ACC112 (cell line): ENCODE measurements at regions not wholly inside any gene's neighbourhood (a gene's known extent, or its start where the extent isn't known, plus 50 kb on each side); places are given as distances from the start of the nearest gene placed in this dataset.

Experiments
- H2AFZ ChIP-seq: fragments of 200-600 bp; sonication (generic); one replicate; pipeline ENCODE4 v1.6.0; 2017; ENCODE audit warnings: antibody characterized with exemption, low read length; ENCODE audit not compliant: unreplicated experiment
- H3K27ac ChIP-seq: fragments of 200-600 bp; sonication (generic); 2 replicates; pipeline ENCODE4 v1.5.1; 2014; ENCODE audit warnings: low read depth, mild to moderate bottlenecking, antibody characterized with exemption, low read length, moderate library complexity
- H3K27me3 ChIP-seq: fragments of 200-600 bp; sonication (generic); 2 replicates; pipeline ENCODE4 v1.6.1; 2014; ENCODE audit warnings: mild to moderate bottlenecking, antibody characterized with exemption, low read length, moderate library complexity, mixed read lengths; ENCODE audit not compliant: insufficient read depth
- H3K36me3 ChIP-seq: fragments of 200-600 bp; sonication (generic); 2 replicates; pipeline ENCODE4 v1.6.1; 2016; ENCODE audit warnings: mild to moderate bottlenecking, antibody characterized with exemption, low read length, moderate library complexity, mixed read lengths; ENCODE audit not compliant: insufficient read depth
- H3K4me1 ChIP-seq: fragments of 200-600 bp; sonication (generic); one replicate; pipeline ENCODE4 v1.6.1; 2016; ENCODE audit warnings: low read length, mixed read lengths; ENCODE audit not compliant: insufficient read depth, unreplicated experiment, control insufficient read depth
- H3K4me3 ChIP-seq: fragments of 200-600 bp; sonication (generic); 2 replicates; pipeline ENCODE4 v1.5.1; 2014; ENCODE audit warnings: mild to moderate bottlenecking, low read depth, low read length
- H3K79me2 ChIP-seq: fragments of 200-600 bp; sonication (generic); one replicate; pipeline ENCODE4 v1.6.0; 2016; ENCODE audit warnings: low read length; ENCODE audit not compliant: control insufficient read depth, unreplicated experiment, insufficient read depth

- Histone ChIP-seq H3K36me3 (no peaks in the 10 kb centered on the region), H3K4me1 (no peaks in the 10 kb centered on the region), H3K4me3 (no peak overlapping the region), H2AFZ (no peak overlapping the region), H3K27ac (no peak overlapping the region), H3K27me3 (no peaks in the 10 kb centered on the region), H3K79me2 (no peaks in the 10 kb centered on the region)
Measured at GRCh38 chr5:168182269-168182668, 109.2 kb upstream of the WWC1 start.

DNA sequence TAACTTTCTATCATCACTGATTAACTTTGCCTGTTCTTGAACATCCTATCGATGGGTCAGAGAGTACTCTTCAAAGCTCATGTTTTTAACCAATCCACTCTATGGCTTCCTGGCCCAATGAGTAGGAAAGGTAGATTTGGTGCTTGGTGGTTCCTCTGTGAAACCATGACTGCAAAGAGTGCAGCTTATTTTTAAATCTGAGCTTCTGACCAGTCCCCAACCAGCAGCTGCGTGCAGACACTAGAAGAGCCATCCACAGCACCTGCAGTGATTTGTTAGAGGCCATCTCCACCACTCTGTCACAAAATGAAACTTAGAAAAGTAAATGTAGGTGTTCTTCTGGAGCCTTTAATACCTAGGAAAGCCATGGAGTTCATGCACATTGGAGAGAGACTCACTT is 107.3 kb upstream of the WWC1 start:
- Histone ChIP-seq H3K79me2 (no peaks in the 10 kb centered on the region), H3K27ac (no peak overlapping the region), H2AFZ (no peak overlapping the region), H3K4me1 (no peaks in the 10 kb centered on the region), H3K4me3 (no peak overlapping the region), H3K27me3 (peaks cover 10% of the 10 kb centered on the region; the same call in 1 of the 2 replicates), H3K36me3 (no peaks in the 10 kb centered on the region)

GRCh38 chr5:168186289-168187074 is 105.0 kb upstream of the WWC1 start:
- H3K27me3 ChIP-seq = peaks cover 10% of the 10 kb centered on the region; the same call in 1 of the 2 replicates
- H3K4me3 ChIP-seq = no peak overlapping the region
- H3K4me1 ChIP-seq = no peaks in the 10 kb centered on the region
- no peak overlapping the region for H3K27ac ChIP-seq
- no peaks in the 10 kb centered on the region for H3K79me2 ChIP-seq
- H2AFZ ChIP-seq = no peak overlapping the region
- no peaks in the 10 kb centered on the region for H3K36me3 ChIP-seq

DNA sequence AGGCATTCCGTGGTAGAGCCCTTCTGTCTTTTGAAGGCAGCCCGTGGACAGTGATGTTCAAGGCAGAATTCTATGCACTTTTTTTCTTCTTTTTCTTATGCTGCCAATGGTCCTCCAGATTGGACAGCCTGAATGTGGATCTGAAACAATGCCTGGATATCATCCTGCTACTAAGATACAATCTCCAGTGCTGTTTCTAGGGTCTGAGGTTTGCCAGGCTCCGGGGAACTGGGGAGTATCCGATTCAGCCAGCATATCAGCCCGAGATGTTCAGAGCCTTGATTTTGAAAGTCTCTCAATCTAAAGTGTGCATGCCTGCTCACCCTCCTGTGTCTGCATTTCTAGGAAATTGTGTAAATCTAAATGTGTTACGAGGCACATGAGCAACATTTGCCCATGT is 103.8 kb upstream of the WWC1 start:
- Histone ChIP-seq H3K4me3 (no peak overlapping the region), H3K36me3 (no peaks in the 10 kb centered on the region), H3K27ac (no peak overlapping the region), H3K27me3 (peaks cover 10% of the 10 kb centered on the region; the same call in 1 of the 2 replicates), H3K4me1 (no peaks in the 10 kb centered on the region), H2AFZ (no peak overlapping the region), H3K79me2 (no peaks in the 10 kb centered on the region)

- Histone ChIP-seq H3K27ac (no peak overlapping the region), H3K4me3 (no peak overlapping the region), H3K79me2 (no peaks in the 10 kb centered on the region), H3K36me3 (no peaks in the 10 kb centered on the region), H2AFZ (no peak overlapping the region), H3K4me1 (no peaks in the 10 kb centered on the region), H3K27me3 (peaks cover 15% of the 10 kb centered on the region; the same call in 1 of the 2 replicates)
Measured at GRCh38 chr5:168188182-168188581, 103.3 kb upstream of the WWC1 start.

DNA sequence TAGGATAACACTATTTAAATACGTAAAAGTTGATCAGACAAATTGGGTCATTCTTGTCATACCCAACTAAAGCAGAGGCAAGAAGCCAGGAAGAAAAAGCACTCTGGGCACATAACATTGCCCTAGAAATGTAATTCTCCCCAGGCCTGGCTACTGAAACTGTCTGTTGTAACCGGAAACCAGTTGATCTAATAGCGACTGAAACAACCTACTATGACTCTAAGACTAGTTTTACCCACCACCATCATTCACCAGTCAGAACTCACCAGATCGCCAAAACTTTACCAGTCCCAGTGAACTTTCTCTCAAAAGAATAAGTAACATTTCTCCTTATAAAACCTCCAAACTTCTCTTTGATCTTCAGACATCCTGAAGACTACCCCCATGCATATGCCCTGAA is 99.3 kb upstream of the WWC1 start:
- Histone ChIP-seq H3K79me2 (no peaks in the 10 kb centered on the region), H3K4me1 (no peaks in the 10 kb centered on the region), H3K27me3 (peaks cover 34% of the 10 kb centered on the region; the same call in 1 of the 2 replicates), H2AFZ (no peak overlapping the region), H3K36me3 (no peaks in the 10 kb centered on the region), H3K4me3 (no peak overlapping the region), H3K27ac (no peak overlapping the region)

DNA sequence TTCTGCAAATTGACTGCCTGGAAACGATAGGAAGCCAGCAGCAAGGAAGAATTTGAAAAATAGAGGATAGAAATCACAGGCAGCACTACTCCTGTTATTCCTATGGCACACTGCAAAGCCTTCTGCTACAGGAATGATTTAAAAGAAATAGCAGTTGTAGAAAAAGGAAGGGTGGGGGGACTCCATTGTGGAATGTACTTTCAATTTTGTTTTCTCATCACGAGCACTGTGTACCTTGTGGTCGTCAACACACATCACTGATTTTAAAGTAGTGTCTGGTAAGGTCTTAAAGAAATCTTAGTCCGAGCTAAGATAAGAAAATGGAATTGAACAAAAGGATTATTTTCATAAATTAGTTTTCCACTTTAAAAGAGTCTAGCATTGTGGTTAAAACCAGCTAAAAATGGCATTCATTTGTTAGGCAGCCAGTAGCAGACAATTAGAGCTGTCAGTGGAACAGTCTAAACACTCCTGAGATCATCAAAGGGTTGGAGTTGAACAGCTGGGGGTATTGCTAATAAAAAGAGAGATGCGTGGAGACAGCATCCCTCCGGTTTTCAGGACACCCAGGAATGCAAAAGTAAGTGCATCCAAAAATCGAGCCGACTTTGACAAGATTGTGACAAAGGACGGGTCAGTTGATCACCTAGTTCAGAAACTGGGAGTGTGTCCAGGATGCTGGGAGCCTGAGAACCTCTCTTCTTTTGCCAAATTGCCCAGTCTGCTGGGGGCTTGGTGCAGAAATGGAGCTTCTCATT is 97.8 kb upstream of the WWC1 start:
- no peak overlapping the region for H3K27ac ChIP-seq
- no peaks in the 10 kb centered on the region for H3K79me2 ChIP-seq
- H3K36me3 ChIP-seq = no peaks in the 10 kb centered on the region
- no peak overlapping the region for H2AFZ ChIP-seq
- peaks cover 23% of the 10 kb centered on the region; the same call in 1 of the 2 replicates for H3K27me3 ChIP-seq
- H3K4me3 ChIP-seq = no peak overlapping the region
- no peaks in the 10 kb centered on the region for H3K4me1 ChIP-seq

DNA sequence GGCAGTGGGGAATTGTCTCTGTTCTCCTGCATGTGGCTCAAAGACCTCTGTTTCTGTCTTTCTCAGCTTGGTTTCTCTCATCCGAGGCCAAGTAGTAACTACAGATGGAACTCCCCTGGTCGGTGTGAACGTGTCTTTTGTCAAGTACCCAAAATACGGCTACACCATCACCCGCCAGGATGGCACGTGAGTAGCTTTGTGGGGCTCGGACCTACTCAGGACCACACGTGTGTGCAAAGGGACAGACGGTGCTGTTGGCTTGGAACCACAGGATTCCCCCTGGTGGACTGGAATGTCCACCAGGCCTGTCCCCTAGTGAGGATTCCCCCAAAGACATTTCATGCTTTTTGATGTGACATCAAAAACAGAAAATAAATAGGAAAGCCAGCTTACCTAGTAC is 96.3 kb upstream of the WWC1 start:
- H3K4me3 ChIP-seq = no peak overlapping the region
- no peaks in the 10 kb centered on the region for H3K4me1 ChIP-seq
- H3K36me3 ChIP-seq = no peaks in the 10 kb centered on the region
- no peak overlapping the region for H3K27ac ChIP-seq
- peaks cover 23% of the 10 kb centered on the region; the same call in 1 of the 2 replicates for H3K27me3 ChIP-seq
- H2AFZ ChIP-seq = no peak overlapping the region
- no peaks in the 10 kb centered on the region for H3K79me2 ChIP-seq

DNA sequence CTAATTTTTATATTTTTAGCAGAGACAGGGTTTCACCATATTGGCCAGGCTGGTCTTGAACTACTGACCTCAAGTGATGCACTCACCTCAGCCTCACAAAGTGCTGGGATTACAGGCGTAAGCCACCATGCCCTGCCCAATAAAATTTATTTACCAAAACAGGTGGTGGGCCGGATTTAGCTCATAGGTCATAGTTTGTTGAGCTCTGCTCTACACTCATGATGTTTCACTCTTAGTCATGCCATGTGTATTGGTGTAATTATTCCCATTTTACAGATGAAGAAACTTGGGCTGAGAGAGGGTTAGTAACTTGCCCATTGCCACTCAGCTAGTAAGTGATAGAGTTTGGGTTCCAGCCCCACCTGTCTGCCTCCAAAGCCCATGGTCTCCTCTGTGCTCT is 93.1 kb upstream of the WWC1 start:
- Histone ChIP-seq H3K27ac (no peak overlapping the region), H3K36me3 (no peaks in the 10 kb centered on the region), H3K79me2 (no peaks in the 10 kb centered on the region), H3K27me3 (peaks cover 17% of the 10 kb centered on the region; the same call in 1 of the 2 replicates), H3K4me3 (no peak overlapping the region), H2AFZ (no peak overlapping the region), H3K4me1 (no peaks in the 10 kb centered on the region)

GRCh38 chr5:168202996-168203395 is 88.4 kb upstream of the WWC1 start:
- Histone ChIP-seq H3K27ac (no peak overlapping the region), H3K36me3 (no peaks in the 10 kb centered on the region), H3K4me3 (no peak overlapping the region)

DNA sequence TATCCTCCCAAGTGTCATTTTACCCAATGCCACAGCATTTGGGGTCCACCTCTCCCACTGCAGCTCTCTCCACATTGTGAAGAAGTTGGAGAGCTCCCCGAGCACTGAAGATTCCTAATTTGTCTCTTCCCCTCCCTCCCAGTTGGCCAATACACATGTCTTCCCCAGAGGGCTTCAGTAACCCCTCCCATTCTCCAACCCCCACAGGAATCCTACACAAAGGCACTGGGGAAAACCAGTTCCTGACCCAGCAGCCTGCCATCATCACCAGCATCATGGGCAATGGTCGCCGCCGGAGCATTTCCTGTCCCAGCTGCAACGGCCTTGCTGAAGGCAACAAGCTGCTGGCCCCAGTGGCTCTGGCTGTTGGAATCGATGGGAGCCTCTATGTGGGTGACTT is 87.3 kb upstream of the WWC1 start:
- no peak overlapping the region for H2AFZ ChIP-seq
- no peaks in the 10 kb centered on the region for H3K27me3 ChIP-seq
- H3K27ac ChIP-seq = no peak overlapping the region
- H3K36me3 ChIP-seq = no peaks in the 10 kb centered on the region
- H3K4me3 ChIP-seq = no peak overlapping the region
- no peaks in the 10 kb centered on the region for H3K79me2 ChIP-seq
- H3K4me1 ChIP-seq = no peaks in the 10 kb centered on the region

More at GRCh38 chr5:168202996-168203395, 88.4 kb upstream of the WWC1 start:
- no peaks in the 10 kb centered on the region for H3K79me2 ChIP-seq
- H2AFZ ChIP-seq = no peak overlapping the region
- no peaks in the 10 kb centered on the region for H3K4me1 ChIP-seq
- H3K27me3 ChIP-seq = no peaks in the 10 kb centered on the region
